MM.1S (cell line): ENCODE measurements at regions not wholly inside any gene's neighbourhood (a gene's known extent, or its start where the extent isn't known, plus 50 kb on each side); places are given as distances from the start of the nearest gene placed in this dataset.

Source experiments
- DNase-seq: peaks from one replicate; pipeline ENCODE4 v3.0.0-alpha.2; 2015
- H2AFZ ChIP-seq: fragments of 300-600 bp; sonication (generic); 2 replicates; pipeline ENCODE4 v1.6.0; 2016; ENCODE audit warnings: antibody characterized with exemption, low read length
- H3F3A ChIP-seq: fragments of 300-600 bp; sonication (generic); 2 replicates; pipeline ENCODE4 v1.6.1; 2016; ENCODE audit warnings: mild to moderate bottlenecking, antibody characterized with exemption, low read length, moderate library complexity, mixed read lengths; ENCODE audit not compliant: insufficient read depth
- H3K27ac ChIP-seq: fragments of 300-600 bp; sonication (generic); 2 replicates; pipeline ENCODE4 v1.5.1; 2016; ENCODE audit warnings: mild to moderate bottlenecking, low read length
- H3K27me3 ChIP-seq: fragments of 300-600 bp; sonication (generic); replicated peaks from 2 replicates; pipeline ENCODE4 v1.6.0; 2016; ENCODE audit warnings: low read length; ENCODE audit not compliant: insufficient read depth
- H3K36me3 ChIP-seq: fragments of 300-600 bp; sonication (generic); replicated peaks from 2 replicates; pipeline ENCODE4 v1.6.1; 2016; ENCODE audit warnings: mild to moderate bottlenecking, low read length, mixed read lengths; ENCODE audit not compliant: insufficient read depth
- H3K4me1 ChIP-seq: fragments of 300-600 bp; sonication (generic); 2 replicates; pipeline ENCODE4 v1.6.1; 2016; ENCODE audit warnings: low read length, mixed read lengths
- H3K4me2 ChIP-seq: fragments of 300-600 bp; sonication (generic); 2 replicates; pipeline ENCODE4 v1.6.0; 2016; ENCODE audit warnings: low read depth, low read length
- H3K4me3 ChIP-seq: fragments of 300-600 bp; sonication (generic); 2 replicates; pipeline ENCODE4 v1.5.1; 2016; ENCODE audit warnings: low read length, mixed read lengths
- H3K79me2 ChIP-seq: fragments of 300-600 bp; sonication (generic); 2 replicates; pipeline ENCODE4 v1.6.1; 2016; ENCODE audit warnings: mixed run types, low read length, mixed read lengths
- H3K9ac ChIP-seq: fragments of 300-600 bp; sonication (generic); 2 replicates; pipeline ENCODE4 v1.6.1; 2016; ENCODE audit warnings: low read length, mixed read lengths
- H3K9me2 ChIP-seq: fragments of 300-600 bp; sonication (generic); replicated peaks from 2 replicates; pipeline ENCODE4 v1.6.1; 2016; ENCODE audit warnings: mild to moderate bottlenecking, low read length, mixed read lengths; ENCODE audit not compliant: insufficient read depth
- H3K9me3 ChIP-seq: fragments of 300-600 bp; sonication (generic); replicated peaks from 2 replicates; pipeline ENCODE4 v1.6.1; 2016; ENCODE audit warnings: mild to moderate bottlenecking, low read length, mixed read lengths; ENCODE audit not compliant: insufficient read depth
- H4K20me1 ChIP-seq: fragments of 300-600 bp; sonication (generic); 2 replicates; pipeline ENCODE4 v1.6.1; 2016; ENCODE audit warnings: mild to moderate bottlenecking, low read length, moderate library complexity, mixed read lengths; ENCODE audit not compliant: insufficient read depth
- EZH2 ChIP-seq: fragments of 300-600 bp; sonication (generic); optimal IDR thresholded peaks from 2 replicates; pipeline ENCODE3; 2017; ENCODE audit warnings: low read depth, mild to moderate bottlenecking, antibody characterized with exemption, low read length, mixed read lengths
- EZH2phosphoT487 ChIP-seq: fragments of 300-600 bp; sonication (generic); IDR thresholded peaks from 2 replicates; pipeline ENCODE4 v1.6.1; 2018; ENCODE audit warnings: antibody characterized with exemption, low read length
- TF ChIP-seq, protein P1 (sequence below): fragments of 300-600 bp; sonication (generic); IDR thresholded peaks from 2 replicates; pipeline ENCODE4 v1.5.1; 2016; ENCODE audit warnings: antibody characterized with exemption, low read length, mixed read lengths

DNA sequence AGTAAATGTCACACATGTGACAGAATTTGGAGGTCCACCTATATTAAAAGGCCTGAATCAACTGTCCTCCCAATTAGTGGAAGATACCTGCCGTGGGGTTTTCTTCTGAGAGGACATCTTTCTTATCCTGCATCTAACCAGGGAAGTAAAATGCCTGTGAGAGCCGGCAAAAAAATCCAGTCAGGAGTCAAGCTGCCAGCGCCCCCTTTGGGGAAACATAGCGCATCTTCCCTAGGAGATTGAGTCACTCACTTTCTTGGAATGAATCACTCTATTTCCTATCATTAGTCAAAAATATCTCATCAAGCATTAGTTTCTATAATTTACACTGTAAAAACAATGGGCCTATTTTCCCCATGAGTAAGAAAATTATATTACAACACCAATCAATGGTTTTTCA is 66.4 kb upstream of the ANK3 start:
- Histone ChIP-seq H3K9me2 (no peaks in the 10 kb centered on the region), H3K9me3 (no peaks in the 10 kb centered on the region), H3K27me3 (no peaks in the 10 kb centered on the region), H3K79me2 (no peaks in the 10 kb centered on the region), H4K20me1 (no peaks in the 10 kb centered on the region), H3F3A (no peaks in the 10 kb centered on the region), H3K4me1 (no peaks in the 10 kb centered on the region), H3K9ac (no peak overlapping the region), H3K27ac (no peak overlapping the region), H3K4me2 (no peak overlapping the region), H3K4me3 (no peak overlapping the region), H2AFZ (no peak overlapping the region), H3K36me3 (no peaks in the 10 kb centered on the region)
- no peak for TF ChIP-seq EZH2
- DNase-seq: no peak

DNA sequence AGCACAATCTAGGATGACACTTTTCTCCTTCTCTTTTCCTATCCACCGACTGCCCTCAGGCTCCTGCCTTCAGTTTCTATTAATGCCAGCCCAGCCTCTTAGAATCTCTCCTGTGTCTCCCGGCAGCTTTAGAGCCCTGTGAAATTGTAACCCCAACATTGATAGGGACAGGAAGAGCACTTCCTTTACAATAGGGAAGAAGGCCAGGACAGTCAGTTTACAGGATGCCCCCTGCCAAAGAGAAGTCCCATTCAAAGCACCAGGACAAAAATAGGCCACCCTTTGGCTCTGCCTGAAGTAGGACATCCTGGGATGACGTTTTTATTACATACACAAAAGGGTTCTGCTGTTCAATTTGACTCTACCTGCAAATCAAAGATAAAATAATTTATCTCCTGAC is 64.7 kb upstream of the ANK3 start:
- H3K79me2 ChIP-seq: no peaks in the 10 kb centered on the region
- no peaks in the 10 kb centered on the region for H4K20me1 ChIP-seq
- H3K9me2 ChIP-seq: no peaks in the 10 kb centered on the region
- TF ChIP-seq, protein P1, sequence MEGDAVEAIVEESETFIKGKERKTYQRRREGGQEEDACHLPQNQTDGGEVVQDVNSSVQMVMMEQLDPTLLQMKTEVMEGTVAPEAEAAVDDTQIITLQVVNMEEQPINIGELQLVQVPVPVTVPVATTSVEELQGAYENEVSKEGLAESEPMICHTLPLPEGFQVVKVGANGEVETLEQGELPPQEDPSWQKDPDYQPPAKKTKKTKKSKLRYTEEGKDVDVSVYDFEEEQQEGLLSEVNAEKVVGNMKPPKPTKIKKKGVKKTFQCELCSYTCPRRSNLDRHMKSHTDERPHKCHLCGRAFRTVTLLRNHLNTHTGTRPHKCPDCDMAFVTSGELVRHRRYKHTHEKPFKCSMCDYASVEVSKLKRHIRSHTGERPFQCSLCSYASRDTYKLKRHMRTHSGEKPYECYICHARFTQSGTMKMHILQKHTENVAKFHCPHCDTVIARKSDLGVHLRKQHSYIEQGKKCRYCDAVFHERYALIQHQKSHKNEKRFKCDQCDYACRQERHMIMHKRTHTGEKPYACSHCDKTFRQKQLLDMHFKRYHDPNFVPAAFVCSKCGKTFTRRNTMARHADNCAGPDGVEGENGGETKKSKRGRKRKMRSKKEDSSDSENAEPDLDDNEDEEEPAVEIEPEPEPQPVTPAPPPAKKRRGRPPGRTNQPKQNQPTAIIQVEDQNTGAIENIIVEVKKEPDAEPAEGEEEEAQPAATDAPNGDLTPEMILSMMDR: no peak
- TF ChIP-seq EZH2 (no peak), EZH2phosphoT487 (no peak)
- H3K36me3 ChIP-seq: no peaks in the 10 kb centered on the region
- H3K27ac ChIP-seq: no peak overlapping the region
- DNase-seq: no peak
- H3F3A ChIP-seq: no peaks in the 10 kb centered on the region
- H3K9ac ChIP-seq: no peak overlapping the region
- no peaks in the 10 kb centered on the region for H3K9me3 ChIP-seq
- no peak overlapping the region for H2AFZ ChIP-seq
- H3K4me2 ChIP-seq: no peak overlapping the region
- H3K4me1 ChIP-seq: no peaks in the 10 kb centered on the region
- no peaks in the 10 kb centered on the region for H3K27me3 ChIP-seq
- H3K4me3 ChIP-seq: no peak overlapping the region

DNA sequence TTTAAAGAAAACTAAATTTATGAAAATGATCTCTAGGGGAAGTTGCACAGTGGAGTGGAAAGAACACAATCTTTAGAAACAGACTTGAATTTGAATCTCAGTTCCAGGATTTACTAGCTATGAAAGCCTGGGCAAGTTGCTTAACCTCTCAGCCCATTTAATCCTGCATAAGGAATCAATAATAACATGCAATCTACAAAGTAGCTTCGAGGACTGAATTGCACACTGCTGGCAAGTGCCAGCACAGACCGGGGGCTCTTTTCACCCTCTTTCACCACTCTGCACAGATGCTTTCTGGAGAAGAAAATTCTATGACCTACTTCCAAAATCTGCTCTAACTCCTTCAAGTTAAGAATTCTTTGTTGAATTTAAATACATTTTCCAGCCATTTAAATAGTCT is 63.4 kb upstream of the ANK3 start:
- Histone ChIP-seq H3K27me3 (no peaks in the 10 kb centered on the region), H3K79me2 (no peaks in the 10 kb centered on the region), H2AFZ (no peak overlapping the region), H3K9ac (no peak overlapping the region), H3K4me3 (no peak overlapping the region), H3K4me1 (no peaks in the 10 kb centered on the region), H3K27ac (no peak overlapping the region), H3K9me3 (no peaks in the 10 kb centered on the region), H3K4me2 (no peak overlapping the region), H4K20me1 (no peaks in the 10 kb centered on the region), H3K36me3 (no peaks in the 10 kb centered on the region), H3K9me2 (no peaks in the 10 kb centered on the region), H3F3A (no peaks in the 10 kb centered on the region)
- TF ChIP-seq, protein P1: no peak
- TF ChIP-seq EZH2phosphoT487: no peak
- no peak for TF ChIP-seq EZH2
- DNase-seq: no peak

GRCh38 chr10:60450291-60450690 is 60.6 kb upstream of the ANK3 start:
- no peaks in the 10 kb centered on the region for H4K20me1 ChIP-seq
- no peak overlapping the region for H2AFZ ChIP-seq
- no peaks in the 10 kb centered on the region for H3K9me3 ChIP-seq
- TF ChIP-seq EZH2: no peak
- TF ChIP-seq EZH2phosphoT487: no peak
- TF ChIP-seq, protein P1: no peak
- no peaks in the 10 kb centered on the region for H3F3A ChIP-seq
- no peak for DNase-seq
- H3K4me3 ChIP-seq: no peak overlapping the region
- no peaks in the 10 kb centered on the region for H3K36me3 ChIP-seq
- H3K27ac ChIP-seq: no peak overlapping the region
- H3K79me2 ChIP-seq: no peaks in the 10 kb centered on the region
- no peak overlapping the region for H3K4me2 ChIP-seq
- no peaks in the 10 kb centered on the region for H3K27me3 ChIP-seq
- no peaks in the 10 kb centered on the region for H3K9me2 ChIP-seq
- no peaks in the 10 kb centered on the region for H3K4me1 ChIP-seq
- no peak overlapping the region for H3K9ac ChIP-seq
